NCI-H1417 (cell line): ENCODE measurements at regions not wholly inside any gene's neighbourhood (a gene's known extent, or its start where the extent isn't known, plus 50 kb on each side); places are given as distances from the start of the nearest gene placed in this dataset.
"Not testable (repeated sequence)": the region's sequence is repeated elsewhere in the genome, so short reads cannot be mapped to it uniquely, and the experiment has no call there.

Source experiments
- DNase-seq, 3 experiments: peaks; one replicate each; lab custom pipeline; 2025; lab: John Stamatoyannopoulos, UW

GRCh38 chr4:72876946-72877345 lies 192.6 kb downstream of the COX18 start:
- DNase-seq, result no peak

GRCh38 chr4:72875545-72875944 lies 194.0 kb downstream of the COX18 start:
- no peak for DNase-seq

- no peak for DNase-seq
Measured at GRCh38 chr4:72875138-72875537, 194.4 kb downstream of the COX18 start.

- DNase-seq, result no peak
Measured at GRCh38 chr4:72864898-72865297, 204.6 kb downstream of the COX18 start.

- DNase-seq, result not testable (repeated sequence)
Measured at GRCh38 chr4:72864277-72864676, 205.2 kb downstream of the COX18 start.

GRCh38 chr4:72860766-72861165 lies 208.8 kb downstream of the COX18 start:
- DNase-seq, result no peak

GRCh38 chr4:72858328-72858727 lies 211.2 kb downstream of the COX18 start:
- no peak for DNase-seq

- no peak for DNase-seq
Measured at GRCh38 chr4:72857787-72858186, 211.7 kb downstream of the COX18 start.

- no peak for DNase-seq
Measured at GRCh38 chr4:72857216-72857615, 212.3 kb downstream of the COX18 start.

GRCh38 chr4:72846280-72847111 lies 223.0 kb downstream of the COX18 start:
- DNase-seq, result peak; percentile 4 to 27 (median 11)

GRCh38 chr4:72843466-72843865 lies 226.1 kb downstream of the COX18 start:
- no peak for DNase-seq

GRCh38 chr4:72842323-72842722 lies 227.2 kb downstream of the COX18 start:
- DNase-seq, result no peak

- not testable (repeated sequence) for DNase-seq
Measured at GRCh38 chr4:72840166-72840565, 229.3 kb downstream of the COX18 start.

GRCh38 chr4:72828864-72829263 lies 240.7 kb downstream of the COX18 start:
- no peak for DNase-seq

GRCh38 chr4:72827968-72828367 lies 241.5 kb downstream of the COX18 start:
- DNase-seq, result no peak

GRCh38 chr4:72820107-72820506 lies 249.4 kb downstream of the COX18 start:
- DNase-seq, result no peak

- no peak for DNase-seq
Measured at GRCh38 chr4:72817012-72817411, 248.0 kb upstream of the ADAMTS3 start.

- no peak for DNase-seq
Measured at GRCh38 chr4:72814241-72814640, 245.2 kb upstream of the ADAMTS3 start.

- no peak for DNase-seq
Measured at GRCh38 chr4:72809208-72809607, 240.2 kb upstream of the ADAMTS3 start.

- DNase-seq, result no peak
Measured at GRCh38 chr4:72805284-72805683, 236.3 kb upstream of the ADAMTS3 start.

GRCh38 chr4:72797486-72797885 lies 228.5 kb upstream of the ADAMTS3 start:
- DNase-seq, result no peak

- DNase-seq, result no peak
Measured at GRCh38 chr4:72791054-72791453, 222.0 kb upstream of the ADAMTS3 start.

- DNase-seq, result no peak
Measured at GRCh38 chr4:72786401-72786990, 217.5 kb upstream of the ADAMTS3 start.

GRCh38 chr4:72779241-72779640 lies 210.2 kb upstream of the ADAMTS3 start:
- no peak for DNase-seq
